ENCODE measurements at regions not wholly inside any gene's neighbourhood (a gene's known extent, or its start where the extent isn't known, plus 50 kb on each side); places are given as distances from the start of the nearest gene placed in this dataset.

- in situ Hi-C loops (cut with MboI; ENCODE audit: low pct_unique_long_range_greater_than_20kb, low sequenced_read_pairs, unreplicated experiment): no loop called here
These were observed 163.5 kb upstream of the POU3F3 start for GRCh38 chr2:104690255-104690984.

GRCh38 chr2:104698276-104698675 is 155.6 kb upstream of the POU3F3 start:
- no peak for DNase-seq (ENCODE audit: low spot score)
- in situ Hi-C loops (cut with MboI; ENCODE audit: low pct_unique_long_range_greater_than_20kb, low sequenced_read_pairs, unreplicated experiment): no loop called here
- TF ChIP-seq CTCF (IDR thresholded peaks at IDR 0.05; ENCODE audit: extremely low read depth, insufficient read depth, missing control alignments): no peak

More at GRCh38 chr2:104690255-104690984, 163.5 kb upstream of the POU3F3 start:
- no peak for DNase-seq (ENCODE audit: low spot score)
- TF ChIP-seq CTCF (IDR thresholded peaks at IDR 0.05; ENCODE audit: extremely low read depth, insufficient read depth, missing control alignments): no peak

- DNase-seq (ENCODE audit: low spot score): no peak
- no peak for TF ChIP-seq CTCF (IDR thresholded peaks at IDR 0.05; ENCODE audit: extremely low read depth, insufficient read depth, missing control alignments)
- in situ Hi-C loops (cut with MboI; ENCODE audit: low pct_unique_long_range_greater_than_20kb, low sequenced_read_pairs, unreplicated experiment): no loop called here
These were observed 152.5 kb upstream of the POU3F3 start for GRCh38 chr2:104701411-104701911.

GRCh38 chr2:104702031-104702850 is 151.7 kb upstream of the POU3F3 start:
- no peak for DNase-seq (ENCODE audit: low spot score)
- no peak for TF ChIP-seq CTCF (IDR thresholded peaks at IDR 0.05; ENCODE audit: extremely low read depth, insufficient read depth, missing control alignments)
- in situ Hi-C loops (cut with MboI; ENCODE audit: low pct_unique_long_range_greater_than_20kb, low sequenced_read_pairs, unreplicated experiment): no loop called here

- in situ Hi-C loops (cut with MboI; ENCODE audit: low pct_unique_long_range_greater_than_20kb, low sequenced_read_pairs, unreplicated experiment): no loop called here
- no peak for DNase-seq (ENCODE audit: low spot score)
These were observed 150.2 kb upstream of the POU3F3 start for GRCh38 chr2:104703669-104704068.

More at GRCh38 chr2:104703669-104704068, 150.2 kb upstream of the POU3F3 start:
- no peak for TF ChIP-seq CTCF (IDR thresholded peaks at IDR 0.05; ENCODE audit: extremely low read depth, insufficient read depth, missing control alignments)
